Fibroblast of skin of right quadriceps (primary cell): ENCODE measurements at regions not wholly inside any gene's neighbourhood (a gene's known extent, or its start where the extent isn't known, plus 50 kb on each side); places are given as distances from the start of the nearest gene placed in this dataset.
"Not testable (repeated sequence)": the region's sequence is repeated elsewhere in the genome, so short reads cannot be mapped to it uniquely, and the experiment has no call there.

Experiments used
- DNase-seq: peaks from one replicate; pipeline ENCODE4 v3.0.0-alpha.2; 2013

DNA sequence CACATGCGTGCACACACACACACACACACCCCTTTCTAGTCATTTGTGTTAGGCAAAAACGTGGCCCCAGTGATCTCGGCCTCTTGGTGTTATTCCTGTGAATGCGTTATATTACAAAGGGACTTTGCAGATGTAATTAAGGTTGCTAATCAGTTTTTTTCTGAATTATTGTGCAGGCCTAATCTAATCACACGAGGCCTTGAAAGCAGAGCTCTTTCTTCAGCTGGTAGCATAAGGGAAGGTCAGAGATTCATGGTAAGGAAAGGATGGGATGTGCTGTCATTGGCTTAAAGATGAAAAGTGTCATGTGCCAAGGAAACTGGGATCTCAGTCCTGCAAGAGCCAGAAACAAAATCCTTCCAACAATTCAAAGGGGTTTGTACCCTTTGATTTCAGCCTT is 113.4 kb upstream of the ELAC2 start:
- DNase-seq, result no peak

DNA sequence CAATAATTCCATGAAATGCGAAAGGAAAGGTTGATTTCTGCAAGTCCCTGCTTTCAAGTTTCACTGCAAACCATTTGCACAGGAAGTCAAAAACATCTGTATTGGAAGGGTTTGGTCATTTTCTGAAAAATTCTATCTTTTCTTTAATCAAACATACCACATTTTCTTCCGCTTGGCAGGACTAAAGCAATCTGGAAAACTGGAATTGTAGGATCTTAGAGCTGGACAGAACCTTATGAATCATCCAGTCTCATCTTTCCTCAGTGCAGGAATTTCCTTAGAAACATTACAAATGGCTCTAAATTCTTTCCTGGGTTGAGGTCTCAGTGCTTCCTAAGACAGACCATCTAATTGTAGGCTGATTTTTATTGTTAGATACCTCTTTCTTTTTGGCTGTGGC is 111.5 kb upstream of the ELAC2 start:
- DNase-seq, result peak; percentile 21

DNA sequence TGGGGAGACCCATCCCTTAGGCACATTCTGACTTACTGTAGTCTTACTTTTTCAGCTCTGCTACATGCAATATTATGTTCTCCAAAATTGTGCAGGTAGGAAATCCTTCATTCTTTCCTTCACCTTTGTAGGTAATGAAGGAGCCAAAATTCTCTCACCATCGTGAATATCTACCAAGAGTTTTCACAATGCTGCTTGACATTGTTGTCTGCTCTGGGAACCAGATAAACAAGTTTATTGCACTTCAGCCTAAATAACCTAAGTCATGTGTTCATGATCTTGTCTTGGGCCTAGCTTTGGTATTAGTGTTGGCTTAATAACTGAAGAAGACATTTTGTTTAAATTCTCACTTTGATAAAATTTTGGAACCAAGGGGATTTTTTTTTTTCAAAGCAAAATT is 110.8 kb upstream of the ELAC2 start:
- DNase-seq, result no peak

DNA sequence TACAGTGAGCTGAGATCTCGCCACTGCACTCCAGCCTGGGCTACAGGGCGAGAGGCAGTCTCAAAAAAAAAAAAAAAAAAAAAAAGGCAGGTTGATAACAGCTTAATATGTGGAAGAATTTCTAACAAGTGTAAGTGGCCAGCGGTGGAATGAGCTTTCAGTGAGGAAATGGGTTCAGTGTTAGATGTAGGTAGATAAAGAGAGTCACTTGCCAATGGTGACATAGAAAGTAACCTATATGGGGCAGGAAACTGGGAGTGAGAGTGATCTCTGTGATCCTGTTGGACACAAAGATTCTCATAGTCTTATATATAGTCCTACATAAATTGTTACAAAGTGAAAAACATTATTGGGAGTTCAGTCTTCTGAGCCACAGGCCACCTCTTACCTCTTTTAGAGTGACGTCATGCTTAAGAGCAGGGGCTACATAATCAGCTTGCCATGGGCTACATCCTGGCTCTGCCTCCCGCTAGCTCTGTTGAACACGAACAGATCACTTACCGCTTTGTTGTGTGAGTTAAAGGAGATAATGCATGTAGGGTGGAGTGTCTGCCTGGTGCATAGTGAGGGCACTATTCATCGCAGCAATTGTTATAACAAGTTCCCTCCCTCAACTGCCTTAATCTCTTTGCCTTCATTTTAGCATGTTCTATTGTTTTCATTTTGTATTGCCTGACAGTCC is 110.2 kb upstream of the ELAC2 start:
- no peak for DNase-seq

DNA sequence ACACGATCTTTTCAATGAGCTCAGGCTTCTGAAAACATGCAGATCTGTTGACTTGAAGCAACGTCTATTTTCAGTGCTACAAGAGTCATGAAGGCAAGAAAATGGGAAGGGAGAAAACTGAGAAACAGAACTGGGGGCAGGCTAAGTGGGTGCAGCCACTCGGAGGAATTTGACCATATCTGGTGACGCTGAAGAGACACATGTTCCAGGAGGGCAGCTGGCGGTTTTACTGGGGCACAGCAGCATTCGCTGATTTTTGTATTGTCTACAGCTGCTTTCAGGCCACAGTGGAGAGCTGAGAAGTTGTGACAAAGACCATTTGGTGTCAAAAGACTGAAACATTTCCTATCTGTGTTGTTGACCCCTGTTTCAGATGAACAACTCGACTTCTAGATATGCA is 103.0 kb upstream of the ELAC2 start:
- DNase-seq, result no peak

DNA sequence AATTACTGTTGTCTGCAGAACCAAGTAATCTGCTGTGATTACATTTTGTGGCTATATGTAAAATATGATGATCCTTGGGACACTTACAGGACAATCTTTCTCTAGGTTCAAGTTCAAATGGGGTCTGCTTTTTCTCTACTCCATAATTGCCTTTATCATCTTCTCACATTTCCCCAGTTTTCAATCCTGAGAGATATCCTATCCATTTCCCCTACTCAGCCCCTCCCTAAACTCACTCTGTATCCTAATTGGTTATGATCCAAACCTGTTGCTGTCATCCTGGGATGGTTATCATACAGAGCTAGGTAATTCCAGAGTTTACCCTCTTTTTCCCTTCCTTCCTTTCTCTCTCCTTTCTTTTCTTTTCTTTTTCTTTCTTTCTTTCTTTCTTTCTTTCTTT is 100.5 kb upstream of the ELAC2 start:
- DNase-seq, result no peak

DNA sequence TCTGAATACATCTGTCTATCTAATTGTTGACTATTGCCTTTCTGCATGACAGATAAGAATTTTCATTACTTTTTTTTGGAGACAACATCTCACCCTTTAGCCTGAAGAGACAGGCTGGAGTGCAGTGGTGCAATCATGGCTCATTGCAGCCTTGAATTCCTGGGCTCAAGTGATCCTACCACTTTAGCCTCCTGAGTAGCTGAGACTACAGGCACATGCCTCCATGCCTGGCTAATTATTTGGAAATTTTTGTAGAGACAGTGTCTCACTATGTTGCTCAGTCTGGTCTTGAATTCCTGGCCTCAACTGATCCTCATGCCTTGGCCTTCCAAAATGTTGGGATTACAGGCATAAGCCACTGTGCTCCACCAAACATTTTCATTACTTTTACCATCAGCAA is 99.8 kb upstream of the ELAC2 start:
- DNase-seq, result no peak

DNA sequence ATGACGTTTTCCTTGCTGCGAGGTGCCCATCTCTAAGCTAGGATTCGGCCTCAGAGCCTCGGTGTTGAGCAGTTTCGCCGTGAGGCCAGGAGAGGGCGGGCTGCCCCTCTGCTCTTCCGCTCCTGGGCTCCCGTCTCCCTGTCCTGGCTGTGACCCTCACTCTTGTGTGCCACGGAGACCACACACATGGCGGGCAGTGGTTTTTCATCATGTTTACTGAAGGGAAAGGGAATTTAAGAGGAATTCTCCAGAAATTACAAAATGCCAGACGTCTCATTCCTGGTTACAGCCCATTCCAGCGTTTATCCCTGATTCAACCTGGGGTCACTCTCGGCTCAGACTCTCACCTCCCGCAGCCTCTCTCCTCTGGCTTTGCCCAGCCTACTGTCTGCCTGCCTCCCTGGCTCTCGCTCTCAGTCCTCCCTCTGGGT is 96.8 kb upstream of the ELAC2 start:
- peak; percentile 94 for DNase-seq

DNA sequence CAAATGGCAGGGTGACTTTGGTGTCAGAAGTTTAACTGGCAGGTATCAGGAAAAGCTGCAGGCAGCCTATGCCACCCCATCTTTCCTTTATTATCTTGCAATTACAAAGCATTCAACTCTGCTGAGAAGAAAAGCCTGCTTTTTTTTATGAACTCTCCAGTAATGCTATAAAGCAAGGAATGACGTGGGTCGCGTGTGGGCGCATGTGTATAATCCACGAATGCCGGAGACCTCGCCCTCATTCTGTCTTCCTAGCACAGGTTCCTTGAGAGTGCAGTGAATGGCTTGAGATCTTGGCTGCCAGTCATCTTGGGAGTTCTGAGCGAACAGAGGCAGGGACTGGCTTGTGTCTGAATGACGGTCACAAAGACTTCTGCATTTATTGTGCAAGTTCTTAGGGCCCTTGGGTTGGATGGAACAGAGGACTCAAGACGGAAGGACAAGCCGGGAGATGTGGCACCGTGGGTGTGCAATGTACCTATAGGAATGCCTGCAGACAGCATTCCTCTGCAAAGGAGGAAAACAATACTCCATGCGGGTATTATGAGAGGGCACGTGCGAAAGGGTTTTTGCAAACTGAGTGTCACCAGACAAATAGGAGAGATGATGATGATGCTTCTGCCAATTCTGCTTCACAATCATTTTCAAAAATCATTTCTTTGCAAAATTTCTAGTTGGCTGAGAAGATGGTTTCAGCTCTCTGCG is 96.1 kb upstream of the ELAC2 start:
- no peak for DNase-seq

DNA sequence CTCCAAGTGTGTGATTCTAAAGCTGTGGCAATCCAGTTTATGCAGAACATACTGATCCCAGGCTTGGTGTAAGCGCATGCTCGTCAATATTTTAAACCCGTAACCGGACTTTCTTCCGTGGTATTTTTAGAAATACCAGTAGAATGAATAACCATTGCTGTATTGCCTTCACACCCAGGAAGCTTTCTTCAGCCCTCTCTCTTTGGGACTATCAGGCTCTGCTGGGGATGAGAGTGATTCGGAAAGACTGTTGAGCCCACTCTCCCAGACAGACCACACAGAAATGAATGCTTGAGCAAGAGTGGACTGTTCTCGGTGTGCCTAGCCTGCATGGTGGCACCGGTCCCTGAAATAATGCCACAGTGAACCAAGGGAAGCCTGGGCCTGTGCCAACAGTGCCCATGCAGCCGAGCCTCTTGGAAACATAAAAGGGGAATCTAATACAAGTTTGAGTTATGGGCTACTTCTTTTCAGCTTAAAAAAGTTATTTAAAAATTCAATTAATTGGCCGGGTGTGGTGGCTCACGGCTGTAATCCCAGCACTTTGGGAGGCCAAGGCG is 89.9 kb upstream of the ELAC2 start:
- peak; percentile 26 for DNase-seq

DNA sequence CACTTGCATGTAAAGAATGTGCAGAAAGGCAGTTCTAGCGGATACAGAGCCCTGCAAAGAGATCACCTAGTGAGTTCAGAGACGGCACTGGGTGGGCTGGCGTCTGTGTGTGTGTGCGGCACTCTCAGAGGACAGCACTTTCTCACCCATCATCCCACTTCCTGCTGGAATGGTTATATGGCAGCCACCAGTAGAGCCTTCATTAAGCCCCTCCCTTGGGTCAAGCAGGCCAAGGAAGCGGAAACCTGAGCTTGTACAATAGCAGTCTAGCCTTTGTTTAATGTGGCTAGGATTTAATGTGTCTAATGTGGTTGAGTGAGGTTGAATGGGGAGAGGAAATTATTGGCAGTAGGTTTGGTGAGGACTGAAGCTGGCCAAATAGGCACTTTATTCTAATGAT is 88.3 kb upstream of the ELAC2 start:
- no peak for DNase-seq

DNA sequence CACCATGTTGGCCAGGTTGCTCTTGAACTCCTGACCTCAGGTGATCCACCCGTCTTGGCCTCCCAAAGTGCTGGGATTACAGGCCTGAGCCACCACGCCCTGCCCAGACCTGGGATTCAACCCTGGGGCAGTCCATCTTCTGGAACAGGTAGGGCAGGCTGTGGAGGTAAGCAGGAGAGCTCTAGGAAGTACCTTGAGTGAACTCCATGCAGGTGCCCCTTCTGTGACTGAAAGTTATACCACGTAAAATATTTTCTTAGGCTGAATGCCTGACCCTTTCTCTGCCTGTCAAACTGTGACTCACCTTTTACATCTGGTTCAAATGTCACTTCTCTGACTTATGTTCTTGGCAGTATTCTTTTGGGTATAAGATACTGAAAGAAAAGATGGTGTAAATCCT is 86.7 kb upstream of the ELAC2 start:
- no peak for DNase-seq

DNA sequence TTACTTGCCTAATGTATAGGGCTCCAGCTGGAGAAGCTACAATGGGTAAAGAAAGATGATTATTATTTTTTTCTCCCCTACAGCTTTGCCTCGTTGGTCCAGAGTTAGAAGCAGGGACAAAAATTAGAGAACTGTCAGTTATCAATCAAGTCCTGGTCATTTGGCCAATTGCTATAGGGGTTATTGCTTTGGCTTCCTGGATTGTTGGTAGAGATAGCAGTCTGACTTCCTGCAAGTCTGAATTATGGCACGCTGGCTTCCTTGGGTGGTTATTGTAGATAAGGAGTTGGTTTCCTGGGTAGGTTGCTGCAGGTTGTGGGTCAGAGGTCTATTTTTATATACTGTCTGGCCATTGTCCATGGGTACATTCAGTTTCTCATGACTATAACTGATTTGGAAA is 84.7 kb upstream of the ELAC2 start:
- DNase-seq, result no peak

DNA sequence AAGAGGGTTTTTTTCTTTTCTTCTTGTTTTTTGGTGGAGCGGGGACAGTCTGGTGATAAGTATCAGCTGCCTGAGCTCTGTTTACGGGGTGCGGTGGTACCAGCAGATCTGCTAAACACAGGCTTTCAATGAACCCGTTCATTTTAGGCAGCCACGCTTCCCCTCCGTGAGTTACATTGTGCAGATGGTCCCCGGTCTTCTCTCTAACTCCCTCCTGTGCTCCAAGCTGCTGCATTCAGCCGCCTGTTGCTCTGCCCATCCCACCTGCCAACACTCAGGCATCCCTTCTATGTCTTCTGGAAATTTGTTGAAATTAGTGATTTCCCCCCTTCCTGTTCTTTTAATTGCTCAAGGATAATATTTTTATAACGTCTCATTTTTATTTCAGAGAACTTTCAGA is 82.1 kb upstream of the ELAC2 start:
- DNase-seq, result no peak

DNA sequence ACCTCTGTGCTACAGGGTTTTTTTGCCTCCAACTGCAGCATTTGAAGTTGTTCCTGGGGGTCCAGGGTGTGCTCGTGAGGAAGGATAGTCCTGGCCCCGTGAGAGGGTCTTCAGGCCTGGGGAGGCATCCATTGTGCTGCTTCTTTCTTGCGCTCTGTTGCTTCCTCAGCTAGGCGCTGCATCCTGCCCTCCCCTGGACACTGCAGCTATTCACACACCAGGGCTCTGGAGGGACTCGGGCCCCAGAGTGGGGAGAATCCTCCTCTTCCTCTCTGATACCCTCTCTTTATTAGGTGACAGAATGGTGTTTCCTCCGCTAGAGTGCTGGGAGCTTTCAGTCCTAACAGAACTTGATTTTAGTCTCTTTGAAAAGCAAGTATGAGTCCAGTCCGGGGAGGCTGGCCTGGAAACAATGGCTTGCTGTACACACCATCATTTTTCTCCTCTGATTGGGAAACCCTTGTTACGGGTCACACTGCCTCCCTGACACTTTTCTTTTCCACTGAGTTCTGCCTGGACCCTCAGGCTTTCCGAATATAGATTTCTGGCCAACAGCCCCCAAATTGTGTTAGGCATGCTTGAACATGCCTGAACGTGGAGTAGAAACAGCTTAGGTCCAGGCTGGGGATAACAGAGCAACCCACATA is 81.4 kb upstream of the ELAC2 start:
- no peak for DNase-seq

DNA sequence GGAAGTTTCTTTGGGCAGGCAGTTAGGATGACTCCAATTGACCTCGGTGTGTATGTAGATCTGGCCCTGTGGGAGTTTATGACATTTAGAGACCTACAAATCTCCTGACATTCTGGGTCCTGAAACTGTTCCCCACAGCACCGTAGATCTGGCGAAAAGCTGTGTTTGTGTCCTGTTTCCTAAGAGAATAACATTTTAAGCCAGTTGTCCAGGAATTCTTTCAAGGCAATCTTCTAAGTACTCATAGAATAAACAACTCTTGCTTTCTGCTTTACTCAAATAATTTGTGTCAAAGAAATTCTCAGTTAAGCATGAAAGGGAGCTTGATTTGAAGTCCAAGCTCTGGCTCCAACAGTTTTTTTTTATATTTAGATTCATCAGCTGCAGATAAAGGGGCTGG is 78.5 kb upstream of the ELAC2 start:
- DNase-seq, result no peak

DNA sequence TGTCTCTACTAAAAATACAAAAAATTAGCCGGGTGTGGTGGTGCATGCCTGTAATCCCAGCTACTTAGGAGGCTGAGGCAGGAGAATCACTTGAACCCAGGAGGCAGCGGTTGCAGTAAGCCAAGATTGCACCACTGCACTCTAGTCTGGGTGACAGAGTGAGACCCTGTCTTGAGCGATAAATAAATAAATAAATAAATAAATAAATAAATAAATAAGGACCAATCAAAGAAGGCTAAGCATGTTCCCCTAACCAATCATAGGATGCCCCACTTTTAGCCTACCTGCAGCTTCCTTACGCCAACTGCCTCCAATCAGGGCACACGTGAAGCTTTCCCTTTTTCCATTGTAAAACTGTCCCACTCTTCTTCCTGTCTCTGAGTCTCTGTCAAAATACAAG is 74.2 kb upstream of the ELAC2 start:
- not testable (repeated sequence) for DNase-seq

DNA sequence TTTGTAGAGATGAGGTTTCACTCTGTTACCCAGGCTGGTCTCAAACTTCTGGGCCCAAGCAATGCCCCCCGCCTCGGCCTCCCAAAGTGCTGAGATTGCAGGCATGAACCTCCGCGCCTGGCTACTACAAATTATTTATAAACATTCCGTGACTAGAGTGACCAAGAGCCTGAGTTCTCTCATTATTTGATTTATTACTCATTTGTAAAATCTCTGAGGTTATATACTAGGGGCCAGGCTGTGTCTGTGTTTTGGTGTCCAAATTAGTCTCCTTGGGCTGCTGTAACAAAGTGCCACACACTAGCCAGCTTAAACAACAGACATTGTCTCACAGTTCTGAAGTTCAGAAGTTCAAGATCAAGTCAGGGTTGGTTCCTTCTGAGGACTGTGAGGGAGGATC is 70.8 kb upstream of the ELAC2 start:
- no peak for DNase-seq

DNA sequence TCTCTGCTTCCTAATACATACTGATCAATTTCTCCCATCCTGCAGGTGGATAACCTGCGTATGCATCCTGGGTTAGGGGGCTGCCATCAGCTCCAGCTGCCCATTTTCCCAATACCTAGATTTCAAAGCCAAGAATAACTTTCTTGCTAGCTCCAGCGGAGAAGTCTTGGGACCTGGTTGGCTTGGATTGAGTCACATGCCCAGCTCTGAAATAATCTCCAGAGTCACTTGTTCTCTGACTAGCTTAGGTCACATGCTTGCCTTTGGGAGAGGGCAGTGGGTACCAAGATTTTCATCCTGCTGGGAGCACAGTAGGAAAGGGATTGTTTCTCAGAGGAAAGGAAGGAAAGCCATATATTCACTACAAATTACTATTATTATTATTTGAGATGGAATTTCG is 70.0 kb upstream of the ELAC2 start:
- DNase-seq, result no peak

DNA sequence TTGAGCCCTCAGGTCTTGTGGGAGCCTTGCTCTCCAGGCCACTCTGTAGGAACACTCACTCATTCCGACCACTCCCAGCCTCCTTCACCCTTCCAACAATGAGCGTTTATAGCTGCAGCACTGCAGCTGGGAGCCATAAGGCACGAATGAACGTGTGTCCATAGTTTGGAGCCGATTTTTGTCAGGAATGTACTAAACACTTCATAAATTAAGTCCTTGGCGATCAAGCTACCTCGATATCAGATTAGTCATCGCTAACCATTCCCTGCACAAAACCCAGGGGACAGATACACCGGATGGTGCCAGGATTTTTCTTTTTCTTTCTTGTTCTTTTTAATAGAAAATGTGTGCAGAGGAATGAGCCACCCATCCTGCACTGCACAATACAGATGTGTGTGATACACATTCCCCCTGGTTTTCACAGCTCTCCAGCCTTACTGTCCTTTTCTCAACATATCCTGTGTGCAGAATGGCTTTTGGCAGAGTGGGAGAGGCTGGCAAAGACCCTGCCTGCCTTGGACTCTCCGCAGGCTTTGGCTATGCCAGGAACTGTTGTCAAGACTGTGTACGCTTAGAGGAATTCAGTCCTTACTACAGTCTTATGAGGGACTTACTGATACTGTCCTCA is 68.4 kb upstream of the ELAC2 start:
- peak; percentile 92 for DNase-seq

DNA sequence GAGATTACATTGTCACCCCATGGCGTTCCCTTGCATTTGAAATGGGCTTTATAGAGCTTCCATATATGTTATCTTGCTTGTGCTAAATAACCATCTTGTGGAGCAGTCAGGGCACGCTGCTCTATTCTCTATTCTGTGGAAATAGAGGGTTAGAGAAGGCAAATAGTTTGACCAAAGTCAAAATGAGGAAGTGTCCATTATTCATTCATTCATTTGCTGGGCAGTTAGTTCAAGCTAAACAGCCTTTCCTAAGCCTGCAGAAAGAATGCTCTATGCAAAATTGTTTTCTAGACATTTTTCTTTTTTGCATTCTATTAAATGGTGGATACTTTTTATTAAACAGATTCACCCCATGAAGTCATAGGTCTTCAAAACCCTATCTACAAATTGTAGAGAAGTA is 67.8 kb upstream of the ELAC2 start:
- DNase-seq, result no peak

DNA sequence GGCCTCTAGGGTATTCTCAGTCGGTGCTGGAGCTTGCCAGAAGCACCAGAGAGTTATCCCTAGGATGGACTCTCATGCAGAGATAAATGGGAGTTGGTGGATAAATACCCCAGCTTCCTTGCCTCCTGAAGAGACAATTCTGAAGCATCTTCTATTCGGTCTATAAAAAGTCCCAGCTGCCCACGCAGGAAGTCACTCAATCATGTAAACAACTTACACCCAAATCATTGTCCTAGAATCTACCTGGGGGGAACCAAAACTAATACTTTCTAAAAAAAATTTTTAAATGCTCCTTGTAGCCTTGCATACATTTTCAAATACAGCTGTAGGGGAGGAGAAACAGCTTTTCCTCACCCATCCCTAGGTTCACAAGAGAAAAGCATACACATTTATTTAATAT is 66.6 kb upstream of the ELAC2 start:
- DNase-seq, result no peak

DNA sequence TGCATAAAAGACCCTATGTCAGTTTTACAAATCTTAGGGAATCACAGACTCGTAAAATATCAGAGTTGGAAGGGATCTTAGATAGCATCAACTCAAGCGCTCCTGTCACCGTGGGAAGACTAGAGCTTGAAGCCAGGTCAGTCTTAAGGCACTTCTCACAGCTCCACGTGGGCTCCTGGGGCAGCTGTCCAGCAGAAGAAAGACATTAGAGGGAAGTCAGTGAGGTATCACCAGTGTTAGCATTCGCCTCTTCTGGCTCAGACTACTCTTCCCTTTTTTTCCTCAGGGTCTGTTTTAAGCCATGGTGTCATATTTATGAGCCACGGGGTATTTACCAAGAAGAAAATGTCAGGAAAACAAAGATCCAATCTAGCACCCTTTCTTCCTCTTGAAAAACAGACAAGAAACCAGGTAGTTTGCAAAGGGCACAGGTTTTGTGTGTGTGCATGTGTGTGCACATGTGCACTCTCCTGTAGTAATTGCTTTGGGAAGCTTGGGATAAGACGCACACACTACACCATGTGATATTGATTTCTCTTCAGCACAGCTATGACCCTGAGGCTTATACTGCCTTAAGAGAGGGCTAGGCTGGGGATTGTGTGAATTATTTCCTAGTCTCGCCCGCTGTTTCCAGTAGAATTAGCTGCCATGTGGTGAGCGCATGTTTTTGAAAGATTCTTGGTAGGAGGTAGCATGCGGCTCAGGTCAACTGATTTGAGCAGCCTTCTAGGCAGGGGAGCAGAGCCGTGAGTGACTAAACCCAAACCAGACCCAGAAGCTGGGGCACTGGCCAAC is 61.0 kb upstream of the ELAC2 start:
- peak; percentile 66 for DNase-seq
